SU-DHL-6 (cell line): ENCODE measurements at regions not wholly inside any gene's neighbourhood (a gene's known extent, or its start where the extent isn't known, plus 50 kb on each side); places are given as distances from the start of the nearest gene placed in this dataset.

Experiments
- CTCF ChIP-seq: fragments of 200-600 bp; sonication (generic); IDR thresholded peaks from one replicate; pipeline ENCODE4 v1.5.1; 2017; ENCODE audit warnings: antibody characterized with exemption, mild to moderate bottlenecking, low read length, moderate library complexity; ENCODE audit not compliant: insufficient read depth, poor library complexity, severe bottlenecking
- EZH2phosphoT487 ChIP-seq: fragments of 200-600 bp; sonication (generic), shearing (Covaris generic); conservative IDR thresholded peaks from 2 replicates; pipeline ENCODE4 v1.6.1; 2018; ENCODE audit warnings: mild to moderate bottlenecking, antibody characterized with exemption, low read length, moderate library complexity, mixed read lengths

- TF ChIP-seq CTCF (no peak), EZH2phosphoT487 (no peak)
Observed at GRCh38 chr7:54349229-54349628, 192.9 kb upstream of the VSTM2A start.
